HG03354 (cell line): ENCODE measurements at regions not wholly inside any gene's neighbourhood (a gene's known extent, or its start where the extent isn't known, plus 50 kb on each side); places are given as distances from the start of the nearest gene placed in this dataset.

Experiments used
- ATAC-seq: cut with Tn5 transposase; IDR thresholded peaks from one replicate; pipeline ENCODE4 v1.9.1; 2021; ENCODE audit warnings: mild to moderate bottlenecking; ENCODE audit not compliant: unreplicated experiment, poor library complexity, severe bottlenecking

- ATAC-seq: peak; percentile 99
Observed at GRCh38 chr6:168895102-168895812, 358.4 kb downstream of the THBS2 start.

- no peak for ATAC-seq
Observed at GRCh38 chr6:168892031-168892430, 361.6 kb downstream of the THBS2 start.

GRCh38 chr6:168890981-168891365 lies 362.7 kb downstream of the THBS2 start:
- no peak for ATAC-seq

GRCh38 chr6:168890306-168890980 lies 363.2 kb downstream of the THBS2 start:
- ATAC-seq: no peak

- ATAC-seq: no peak
Observed at GRCh38 chr6:168888786-168889345, 364.8 kb downstream of the THBS2 start.

- no peak for ATAC-seq
Observed at GRCh38 chr6:168888102-168888501, 365.5 kb downstream of the THBS2 start.

- no peak for ATAC-seq
Observed at GRCh38 chr6:168887621-168888020, 366.0 kb downstream of the THBS2 start.

GRCh38 chr6:168886964-168887363 lies 366.7 kb downstream of the THBS2 start:
- no peak for ATAC-seq

GRCh38 chr6:168885751-168886742 lies 367.6 kb downstream of the THBS2 start:
- ATAC-seq: no peak

- no peak for ATAC-seq
Observed at GRCh38 chr6:168885196-168885595, 368.4 kb downstream of the THBS2 start.

- ATAC-seq: peak; percentile 92
Observed at GRCh38 chr6:168884646-168885086, 369.0 kb downstream of the THBS2 start.

- ATAC-seq: peak; percentile 53
Observed at GRCh38 chr6:168884050-168884645, 369.5 kb downstream of the THBS2 start.

GRCh38 chr6:168883410-168884049 lies 370.1 kb downstream of the THBS2 start:
- ATAC-seq: no peak

GRCh38 chr6:168880271-168880670 lies 373.4 kb downstream of the THBS2 start:
- ATAC-seq: no peak

GRCh38 chr6:168877821-168878282 lies 375.8 kb downstream of the THBS2 start:
- no peak for ATAC-seq

GRCh38 chr6:168876956-168877355 lies 376.7 kb downstream of the THBS2 start:
- no peak for ATAC-seq

- ATAC-seq: no peak
Observed at GRCh38 chr6:168875811-168876576, 377.7 kb downstream of the THBS2 start.

- no peak for ATAC-seq
Observed at GRCh38 chr6:168874637-168875036, 379.0 kb downstream of the THBS2 start.
